ENCODE measurements at regions not wholly inside any gene's neighbourhood (a gene's known extent, or its start where the extent isn't known, plus 50 kb on each side); places are given as distances from the start of the nearest gene placed in this dataset.
"Not testable (repeated sequence)": the region's sequence is repeated elsewhere in the genome, so short reads cannot be mapped to it uniquely, and the experiment has no call there.

- Histone ChIP-seq H3K27ac (ENCODE audit: low read length) (no peak overlapping the region), H3K4me1 (ENCODE audit: control insufficient read depth, low read depth, low read length) (no peaks in the 10 kb centered on the region), H3K4me3 (ENCODE audit: low read length) (no peak overlapping the region), H3K9me3 (ENCODE audit: control insufficient read depth, low read depth, low read length) (no peaks in the 10 kb centered on the region), H3K9ac (ENCODE audit: low read length) (no peak overlapping the region), H3K36me3 (ENCODE audit: control insufficient read depth, low read depth, low read length) (no peaks in the 10 kb centered on the region), H3K27me3 (ENCODE audit: control insufficient read depth, insufficient read depth, low read length) (no peaks in the 10 kb centered on the region)
Observed at GRCh38 chrX:87961471-87961870, 443.9 kb downstream of the KLHL4 start.

- Histone ChIP-seq H3K27me3 (ENCODE audit: control insufficient read depth, insufficient read depth, low read length) (no peaks in the 10 kb centered on the region), H3K4me3 (ENCODE audit: low read length) (no peak overlapping the region), H3K27ac (ENCODE audit: low read length) (no peak overlapping the region), H3K4me1 (ENCODE audit: control insufficient read depth, low read depth, low read length) (no peaks in the 10 kb centered on the region), H3K36me3 (ENCODE audit: control insufficient read depth, low read depth, low read length) (no peaks in the 10 kb centered on the region), H3K9me3 (ENCODE audit: control insufficient read depth, low read depth, low read length) (no peaks in the 10 kb centered on the region), H3K9ac (ENCODE audit: low read length) (no peak overlapping the region)
Observed at GRCh38 chrX:87968118-87968517, 450.5 kb downstream of the KLHL4 start.

GRCh38 chrX:87972121-87972520 lies 454.5 kb downstream of the KLHL4 start:
- H3K36me3 ChIP-seq (ENCODE audit: control insufficient read depth, low read depth, low read length); H3K27ac ChIP-seq (ENCODE audit: low read length); H3K4me1 ChIP-seq (ENCODE audit: control insufficient read depth, low read depth, low read length); H3K27me3 ChIP-seq (ENCODE audit: control insufficient read depth, insufficient read depth, low read length); H3K4me3 ChIP-seq (ENCODE audit: low read length); H3K9me3 ChIP-seq (ENCODE audit: control insufficient read depth, low read depth, low read length); H3K9ac ChIP-seq (ENCODE audit: low read length): not testable (repeated sequence)

- Histone ChIP-seq H3K27ac (ENCODE audit: low read length) (no peak overlapping the region), H3K4me3 (ENCODE audit: low read length) (no peak overlapping the region), H3K9ac (ENCODE audit: low read length) (no peak overlapping the region), H3K27me3 (ENCODE audit: control insufficient read depth, insufficient read depth, low read length) (no peaks in the 10 kb centered on the region), H3K4me1 (ENCODE audit: control insufficient read depth, low read depth, low read length) (no peaks in the 10 kb centered on the region), H3K36me3 (ENCODE audit: control insufficient read depth, low read depth, low read length) (no peaks in the 10 kb centered on the region), H3K9me3 (ENCODE audit: control insufficient read depth, low read depth, low read length) (no peaks in the 10 kb centered on the region)
Observed at GRCh38 chrX:87975365-87975764, 457.8 kb downstream of the KLHL4 start.

GRCh38 chrX:88007873-88008272 lies 490.3 kb downstream of the KLHL4 start:
- H3K4me1 ChIP-seq (ENCODE audit: control insufficient read depth, low read depth, low read length); H3K4me3 ChIP-seq (ENCODE audit: low read length); H3K27ac ChIP-seq (ENCODE audit: low read length); H3K36me3 ChIP-seq (ENCODE audit: control insufficient read depth, low read depth, low read length); H3K27me3 ChIP-seq (ENCODE audit: control insufficient read depth, insufficient read depth, low read length); H3K9me3 ChIP-seq (ENCODE audit: control insufficient read depth, low read depth, low read length); H3K9ac ChIP-seq (ENCODE audit: low read length): not testable (repeated sequence)

- Histone ChIP-seq H3K4me1 (ENCODE audit: control insufficient read depth, low read depth, low read length) (no peaks in the 10 kb centered on the region), H3K9me3 (ENCODE audit: control insufficient read depth, low read depth, low read length) (no peaks in the 10 kb centered on the region), H3K27ac (ENCODE audit: low read length) (no peak overlapping the region), H3K9ac (ENCODE audit: low read length) (no peak overlapping the region), H3K4me3 (ENCODE audit: low read length) (no peak overlapping the region), H3K36me3 (ENCODE audit: control insufficient read depth, low read depth, low read length) (no peaks in the 10 kb centered on the region), H3K27me3 (ENCODE audit: control insufficient read depth, insufficient read depth, low read length) (no peaks in the 10 kb centered on the region)
Observed at GRCh38 chrX:88024022-88024421, 506.4 kb downstream of the KLHL4 start.

- Histone ChIP-seq H3K27ac (ENCODE audit: low read length) (no peak overlapping the region), H3K4me3 (ENCODE audit: low read length) (no peak overlapping the region), H3K4me1 (ENCODE audit: control insufficient read depth, low read depth, low read length) (no peaks in the 10 kb centered on the region), H3K9me3 (ENCODE audit: control insufficient read depth, low read depth, low read length) (no peaks in the 10 kb centered on the region), H3K36me3 (ENCODE audit: control insufficient read depth, low read depth, low read length) (no peaks in the 10 kb centered on the region), H3K9ac (ENCODE audit: low read length) (no peak overlapping the region), H3K27me3 (ENCODE audit: control insufficient read depth, insufficient read depth, low read length) (no peaks in the 10 kb centered on the region)
Observed at GRCh38 chrX:88072339-88073030, 554.9 kb downstream of the KLHL4 start.

GRCh38 chrX:88101968-88102367 lies 584.4 kb downstream of the KLHL4 start:
- no peaks in the 10 kb centered on the region for H3K36me3 ChIP-seq (ENCODE audit: control insufficient read depth, low read depth, low read length)
- H3K27ac ChIP-seq (ENCODE audit: low read length) = no peak overlapping the region
- H3K27me3 ChIP-seq (ENCODE audit: control insufficient read depth, insufficient read depth, low read length) = no peaks in the 10 kb centered on the region
- no peaks in the 10 kb centered on the region for H3K9me3 ChIP-seq (ENCODE audit: control insufficient read depth, low read depth, low read length)
- no peaks in the 10 kb centered on the region for H3K4me1 ChIP-seq (ENCODE audit: control insufficient read depth, low read depth, low read length)
- H3K9ac ChIP-seq (ENCODE audit: low read length) = no peak overlapping the region
- no peak overlapping the region for H3K4me3 ChIP-seq (ENCODE audit: low read length)

GRCh38 chrX:88135735-88136134 lies 611.3 kb upstream of the CPXCR1 start:
- no peak overlapping the region for H3K4me3 ChIP-seq (ENCODE audit: low read length)
- no peak overlapping the region for H3K9ac ChIP-seq (ENCODE audit: low read length)
- H3K27ac ChIP-seq (ENCODE audit: low read length) = no peak overlapping the region
- no peaks in the 10 kb centered on the region for H3K27me3 ChIP-seq (ENCODE audit: control insufficient read depth, insufficient read depth, low read length)
- no peaks in the 10 kb centered on the region for H3K36me3 ChIP-seq (ENCODE audit: control insufficient read depth, low read depth, low read length)
- no peaks in the 10 kb centered on the region for H3K9me3 ChIP-seq (ENCODE audit: control insufficient read depth, low read depth, low read length)
- peaks cover 6% of the 10 kb centered on the region for H3K4me1 ChIP-seq (ENCODE audit: control insufficient read depth, low read depth, low read length)

GRCh38 chrX:88136328-88136727 lies 610.7 kb upstream of the CPXCR1 start:
- peaks cover 6% of the 10 kb centered on the region for H3K4me1 ChIP-seq (ENCODE audit: control insufficient read depth, low read depth, low read length)
- H3K27ac ChIP-seq (ENCODE audit: low read length) = no peak overlapping the region
- H3K36me3 ChIP-seq (ENCODE audit: control insufficient read depth, low read depth, low read length) = no peaks in the 10 kb centered on the region
- H3K27me3 ChIP-seq (ENCODE audit: control insufficient read depth, insufficient read depth, low read length) = no peaks in the 10 kb centered on the region
- H3K9me3 ChIP-seq (ENCODE audit: control insufficient read depth, low read depth, low read length) = no peaks in the 10 kb centered on the region
- no peak overlapping the region for H3K4me3 ChIP-seq (ENCODE audit: low read length)
- H3K9ac ChIP-seq (ENCODE audit: low read length) = no peak overlapping the region

- H3K27me3 ChIP-seq (ENCODE audit: control insufficient read depth, insufficient read depth, low read length) = no peaks in the 10 kb centered on the region
- H3K4me3 ChIP-seq (ENCODE audit: low read length) = no peak overlapping the region
- no peaks in the 10 kb centered on the region for H3K4me1 ChIP-seq (ENCODE audit: control insufficient read depth, low read depth, low read length)
- no peak overlapping the region for H3K9ac ChIP-seq (ENCODE audit: low read length)
- H3K36me3 ChIP-seq (ENCODE audit: control insufficient read depth, low read depth, low read length) = no peaks in the 10 kb centered on the region
- no peak overlapping the region for H3K27ac ChIP-seq (ENCODE audit: low read length)
- no peaks in the 10 kb centered on the region for H3K9me3 ChIP-seq (ENCODE audit: control insufficient read depth, low read depth, low read length)
Observed at GRCh38 chrX:88146577-88146976, 600.4 kb upstream of the CPXCR1 start.

GRCh38 chrX:88170553-88170952 lies 576.5 kb upstream of the CPXCR1 start:
- Histone ChIP-seq H3K4me1 (ENCODE audit: control insufficient read depth, low read depth, low read length) (no peaks in the 10 kb centered on the region), H3K9me3 (ENCODE audit: control insufficient read depth, low read depth, low read length) (no peaks in the 10 kb centered on the region), H3K9ac (ENCODE audit: low read length) (no peak overlapping the region), H3K27me3 (ENCODE audit: control insufficient read depth, insufficient read depth, low read length) (no peaks in the 10 kb centered on the region), H3K4me3 (ENCODE audit: low read length) (no peak overlapping the region), H3K36me3 (ENCODE audit: control insufficient read depth, low read depth, low read length) (no peaks in the 10 kb centered on the region), H3K27ac (ENCODE audit: low read length) (no peak overlapping the region)

Measured in iPS-18a (cell line).